Left hindlimb (tissue), 1 donor: ENCODE measurements at regions not wholly inside any gene's neighbourhood (a gene's known extent, or its start where the extent isn't known, plus 50 kb on each side); places are given as distances from the start of the nearest gene placed in this dataset.
A peak's percentile ranks its signal among the peaks of the same experiment; 100 is the strongest.
"Not testable (repeated sequence)": the region's sequence is repeated elsewhere in the genome, so short reads cannot be mapped to it uniquely, and the experiment has no call there.

Source experiments
- DNase-seq: peaks from one replicate; pipeline ENCODE4 v3.0.0-alpha.2; 2018

DNA sequence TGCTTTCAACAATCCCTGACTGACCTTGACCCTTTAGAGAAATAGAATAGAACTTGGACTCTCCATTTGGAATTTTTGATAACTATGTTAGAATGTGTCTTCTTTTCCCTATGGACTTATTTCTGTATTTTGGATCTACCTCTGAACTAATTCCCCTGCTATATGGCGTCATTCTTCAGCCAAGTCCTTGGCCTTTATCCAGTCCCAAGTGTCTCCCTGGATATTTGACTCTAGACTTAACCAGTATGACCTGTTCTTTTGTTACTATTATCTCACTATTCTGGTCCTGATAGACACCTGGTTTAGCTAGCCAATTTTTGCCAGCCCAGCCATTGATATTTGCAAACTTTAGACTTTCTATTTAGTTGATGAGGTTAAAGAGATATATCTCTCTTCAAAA lies 186.8 kb downstream of the KCNS3 start:
- DNase-seq = no peak

DNA sequence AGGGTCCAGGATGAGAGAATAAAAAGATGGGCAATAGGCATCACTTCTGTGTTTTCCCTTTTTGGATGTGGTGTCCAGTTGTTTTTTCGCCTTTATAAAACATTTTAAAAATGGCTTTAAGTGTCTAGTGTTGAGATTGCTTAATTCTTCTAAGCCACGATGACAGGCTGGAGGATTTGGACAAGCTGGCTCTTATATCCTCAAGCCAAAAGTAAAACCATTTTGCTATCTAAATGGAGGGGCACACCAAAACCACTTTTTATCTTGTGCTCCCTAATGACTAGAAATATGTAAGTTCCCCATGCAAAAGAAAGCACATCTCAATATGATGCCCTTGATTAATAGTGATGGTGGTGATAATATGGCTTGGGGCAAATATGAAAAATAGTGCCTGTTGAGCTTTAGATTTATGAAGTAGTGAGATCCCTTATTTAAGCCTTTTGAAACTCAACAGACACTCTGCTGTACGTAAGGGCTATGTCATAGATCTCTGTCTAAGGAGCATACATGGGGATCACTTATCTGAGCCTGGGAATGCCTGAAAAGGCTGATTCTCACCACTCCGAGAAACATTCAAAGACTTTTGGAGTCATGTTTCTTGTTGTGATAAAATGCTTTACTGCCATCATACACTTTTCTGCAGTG lies 185.5 kb downstream of the KCNS3 start:
- no peak for DNase-seq

DNA sequence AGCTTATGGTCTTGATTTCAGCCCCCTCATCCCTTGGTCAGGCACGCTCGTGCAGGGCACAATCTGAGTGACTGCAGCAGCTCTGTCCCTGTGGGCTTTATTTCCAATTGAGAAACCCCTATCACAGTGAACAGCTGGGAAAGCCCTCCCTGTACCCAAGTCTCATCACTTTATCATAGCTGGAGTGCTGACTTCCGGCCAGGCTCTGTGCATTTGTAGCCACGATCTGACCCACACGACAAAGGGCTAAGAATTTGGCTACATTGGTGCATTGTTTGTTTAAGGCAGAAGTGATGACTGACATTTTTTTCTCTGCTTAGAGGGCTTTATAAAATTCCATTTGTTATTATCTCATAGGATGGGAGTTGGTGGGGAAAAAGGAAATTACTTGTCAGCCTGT lies 184.4 kb downstream of the KCNS3 start:
- no peak for DNase-seq

DNA sequence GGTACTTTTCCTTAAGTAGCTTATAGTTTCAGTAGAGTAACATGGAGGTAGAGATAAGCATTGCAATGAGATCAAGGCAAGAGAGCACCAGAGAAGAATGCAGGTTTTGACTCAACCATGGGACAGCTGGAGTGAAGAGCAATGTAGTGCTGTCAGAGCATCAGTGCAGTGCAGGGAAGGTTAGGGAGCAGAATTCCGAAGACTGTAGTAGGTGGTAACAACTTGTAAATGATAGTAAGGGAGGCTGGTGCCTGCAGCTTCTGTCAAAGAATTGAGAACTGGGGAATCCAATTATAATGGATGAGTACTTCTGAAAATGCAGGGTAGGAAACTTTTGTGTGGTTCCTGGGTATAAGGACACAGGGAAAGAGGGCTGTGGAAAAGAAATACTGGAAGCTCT lies 183.2 kb downstream of the KCNS3 start:
- DNase-seq = no peak

DNA sequence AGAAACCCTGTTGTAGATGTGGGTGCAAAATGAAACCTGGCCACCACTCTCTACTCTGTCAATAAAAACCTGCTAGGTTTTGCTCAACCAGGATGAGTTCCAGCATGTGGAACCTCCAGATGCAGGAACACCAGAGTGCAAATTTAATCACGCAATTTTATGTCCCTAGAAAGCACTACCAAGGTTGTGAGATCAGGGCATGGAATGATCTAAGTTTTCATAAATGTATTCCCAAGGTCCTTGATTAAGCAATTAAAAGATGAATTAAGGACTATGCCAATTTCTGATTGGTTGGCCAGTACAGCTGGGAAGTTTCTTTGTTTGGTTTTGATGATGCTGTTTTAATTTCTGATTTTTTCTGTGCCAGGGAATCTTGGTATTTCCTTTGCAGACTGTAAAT lies 179.2 kb downstream of the KCNS3 start:
- DNase-seq = no peak

DNA sequence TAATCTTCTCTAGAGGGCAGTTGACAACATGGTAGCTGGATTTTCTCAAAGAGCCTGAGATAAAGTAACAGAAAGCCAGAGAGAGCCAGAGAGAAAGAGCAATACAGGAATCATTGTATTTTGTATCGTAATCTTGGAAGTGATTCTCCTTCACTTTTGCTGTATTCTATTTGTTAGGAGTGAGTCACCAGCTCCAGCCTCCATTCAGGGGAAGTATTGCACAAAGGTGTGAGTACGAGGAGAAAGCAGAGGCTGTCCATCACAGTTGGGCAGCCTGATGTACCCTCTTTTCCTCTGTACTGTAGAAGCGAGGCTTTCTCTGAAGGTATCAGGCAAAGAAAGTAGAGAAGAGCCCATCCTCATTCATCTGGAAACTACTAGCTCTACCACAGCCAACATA lies 176.8 kb downstream of the KCNS3 start:
- no peak for DNase-seq

DNA sequence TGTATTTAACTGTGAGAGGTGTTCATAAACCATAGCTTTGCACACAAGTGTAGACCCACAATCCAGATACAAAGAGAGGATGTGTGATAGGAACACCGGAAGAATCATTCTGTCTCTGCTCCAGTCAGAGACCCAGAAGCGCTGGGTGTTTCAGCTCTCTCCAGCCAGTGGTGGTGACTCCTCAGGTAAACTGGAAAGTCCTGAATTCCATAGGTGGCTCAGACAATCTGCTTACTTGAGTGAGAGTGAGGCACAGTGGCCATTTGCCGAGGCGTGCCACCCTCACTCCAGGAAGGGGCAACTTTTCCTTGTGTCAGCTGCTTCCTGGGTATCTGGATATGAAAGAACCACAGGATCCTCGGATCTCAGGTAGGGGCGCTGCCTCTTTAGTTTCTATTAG lies 171.5 kb downstream of the KCNS3 start:
- no peak for DNase-seq

DNA sequence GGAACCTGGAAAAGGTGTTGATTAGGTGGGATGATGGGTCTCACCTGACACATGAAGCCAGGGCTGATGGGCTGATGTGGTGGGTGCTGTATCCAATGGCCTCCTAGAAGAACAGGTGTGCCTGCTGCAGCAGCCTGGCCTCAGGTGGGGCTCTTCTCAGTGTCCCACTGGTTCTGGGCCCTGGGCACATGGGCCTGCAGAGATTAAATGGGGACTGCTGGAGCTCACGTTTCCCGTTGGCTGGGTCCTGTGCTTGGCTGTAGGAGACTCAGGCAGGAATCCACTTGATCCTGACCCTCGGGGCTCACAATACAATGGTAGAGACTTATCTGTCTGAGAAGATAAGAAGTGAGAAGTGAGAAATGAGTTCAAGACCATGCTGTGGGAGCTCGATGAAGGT lies 170.9 kb downstream of the KCNS3 start:
- DNase-seq = no peak

DNA sequence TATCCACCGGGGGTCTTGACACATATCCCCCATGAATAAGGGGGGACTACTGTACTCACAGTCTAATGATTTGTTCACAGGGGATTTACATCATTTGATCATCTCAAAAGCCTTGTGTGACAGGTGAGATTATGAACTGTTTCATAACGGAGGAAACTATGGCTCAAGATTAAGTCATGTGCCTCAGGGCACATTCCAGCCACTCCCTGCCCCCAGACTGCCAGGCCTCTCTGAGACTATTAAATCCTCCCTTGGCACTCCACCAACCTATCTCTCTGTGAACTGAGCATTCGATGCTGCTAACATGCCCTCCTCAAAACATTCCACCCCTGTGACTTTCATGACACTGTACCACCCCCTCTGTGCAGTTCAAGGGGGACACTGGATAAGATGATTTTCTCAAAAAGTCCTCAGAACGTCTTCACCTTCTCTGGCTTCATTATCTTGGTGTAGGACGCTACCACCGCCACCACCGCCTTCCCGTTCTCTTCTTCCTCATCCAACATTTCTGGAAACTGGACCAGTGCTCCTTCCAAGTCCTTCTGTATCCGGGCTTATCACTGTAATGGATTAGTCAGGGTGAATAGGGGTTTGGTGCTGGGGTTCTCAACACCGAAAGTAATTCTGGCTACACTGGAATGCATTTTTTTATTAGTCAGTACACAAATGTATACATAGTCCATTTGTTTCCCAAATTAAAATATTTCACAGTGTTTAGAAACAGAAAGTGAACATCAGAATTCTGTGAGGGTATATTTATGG lies 169.6 kb downstream of the KCNS3 start:
- peak; percentile 39 for DNase-seq

DNA sequence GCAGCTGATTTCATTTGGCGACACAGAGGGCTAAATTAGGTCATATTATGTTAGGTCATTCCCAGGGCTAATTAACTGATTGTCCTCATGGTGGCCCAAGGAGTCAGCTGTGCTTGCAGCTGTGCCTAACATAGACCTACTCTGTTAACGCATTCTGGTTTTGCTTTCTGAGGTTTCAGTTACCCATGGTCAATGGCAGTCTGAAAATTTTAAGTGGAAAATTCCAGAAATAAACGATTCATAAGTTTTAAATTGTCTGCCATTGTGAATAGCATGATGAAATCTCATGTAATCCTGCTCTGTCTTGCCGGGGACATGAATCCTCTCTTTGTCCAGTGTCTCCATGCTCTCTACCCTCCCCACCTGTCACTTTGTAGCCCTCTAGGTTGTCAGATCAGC lies 168.7 kb downstream of the KCNS3 start:
- DNase-seq = no peak

DNA sequence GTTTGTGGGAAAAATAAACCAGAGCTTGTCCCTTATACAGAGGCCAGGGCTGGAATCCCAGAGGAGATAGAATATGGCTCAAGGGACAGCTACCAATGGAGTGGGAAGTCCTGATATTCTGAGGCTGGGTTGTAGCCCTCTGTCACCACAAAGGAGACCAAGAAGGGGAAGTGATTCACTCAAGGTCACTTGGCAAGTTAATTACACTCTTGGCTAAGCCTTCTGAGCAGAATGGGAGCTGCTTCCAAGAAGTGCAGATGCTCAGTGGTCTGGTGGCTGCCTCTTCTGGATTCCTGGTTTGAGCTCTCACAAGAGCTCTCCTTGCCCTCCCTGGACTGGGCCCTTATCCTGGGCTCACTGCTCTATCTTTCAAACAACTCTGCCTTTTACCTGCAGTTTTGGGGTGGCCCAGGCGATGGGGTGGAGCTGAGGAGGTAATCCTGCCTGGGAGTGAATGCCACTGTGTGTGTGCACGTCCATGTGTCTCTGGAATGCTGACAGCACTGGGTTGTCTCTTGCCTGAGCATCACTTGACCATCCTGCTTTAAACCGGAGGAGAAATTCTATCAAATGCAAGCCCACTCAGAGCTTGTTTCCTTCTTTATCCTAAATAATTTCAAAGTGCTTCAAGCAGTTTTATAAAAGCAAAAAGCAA lies 168.2 kb downstream of the KCNS3 start:
- DNase-seq = no peak

DNA sequence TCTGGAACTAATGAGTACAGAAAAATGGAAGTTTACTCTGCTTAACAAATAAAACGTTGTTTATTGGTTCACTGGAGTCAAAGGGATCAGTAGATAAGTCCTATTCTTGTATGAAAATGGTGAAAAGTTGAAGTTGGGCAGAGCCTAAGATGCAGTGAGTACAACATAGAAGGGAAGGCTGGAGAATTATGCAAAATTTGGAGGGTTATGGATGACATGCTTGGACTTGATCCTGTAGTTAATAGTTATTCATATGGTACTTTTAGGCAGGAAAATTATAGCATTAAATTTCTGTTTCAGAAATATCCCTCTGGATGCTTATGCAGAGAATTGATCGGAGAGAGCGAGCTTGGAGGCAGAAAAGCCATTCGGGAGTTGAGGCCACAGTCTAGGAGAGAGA lies 167.6 kb downstream of the KCNS3 start:
- DNase-seq = no peak

DNA sequence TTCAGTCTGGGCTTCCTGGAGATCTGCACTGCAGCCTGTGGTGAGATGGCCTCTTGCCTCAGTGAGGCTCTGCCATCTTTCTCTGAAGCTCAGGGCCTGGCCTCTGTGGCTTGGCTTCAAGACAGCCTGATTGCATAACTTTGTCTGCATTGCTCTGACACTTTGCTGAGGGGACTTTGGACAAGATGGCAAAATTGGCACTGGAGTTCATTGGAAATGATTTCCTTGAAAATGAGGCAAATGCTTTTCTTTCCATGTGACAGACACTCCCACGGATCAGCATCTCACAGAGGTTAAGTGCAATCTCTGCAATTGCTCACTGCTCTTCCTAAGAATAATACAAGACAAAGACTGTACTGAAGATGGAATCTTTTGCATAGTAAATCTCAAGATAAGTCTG lies 166.8 kb downstream of the KCNS3 start:
- no peak for DNase-seq

DNA sequence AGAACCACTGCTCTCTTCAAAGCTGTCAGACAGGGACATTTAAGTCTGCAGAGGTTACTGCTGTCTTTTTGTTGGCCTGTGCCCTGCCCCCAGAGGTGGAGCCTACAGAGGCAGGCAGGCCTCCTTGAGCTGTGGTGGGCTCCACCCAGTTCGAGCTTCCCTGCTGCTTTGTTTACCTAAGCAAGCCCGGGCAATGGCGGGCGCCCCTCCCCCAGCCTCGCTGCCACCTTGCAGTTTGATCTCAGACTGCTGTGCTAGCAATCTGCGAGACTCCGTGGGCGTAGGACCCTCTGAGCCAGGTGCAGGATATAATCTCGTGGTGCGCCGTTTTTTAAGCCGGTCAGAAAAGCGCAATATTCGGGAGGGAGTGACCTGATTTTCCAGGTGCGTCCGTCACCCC lies 138.9 kb downstream of the KCNS3 start:
- not testable (repeated sequence) for DNase-seq

DNA sequence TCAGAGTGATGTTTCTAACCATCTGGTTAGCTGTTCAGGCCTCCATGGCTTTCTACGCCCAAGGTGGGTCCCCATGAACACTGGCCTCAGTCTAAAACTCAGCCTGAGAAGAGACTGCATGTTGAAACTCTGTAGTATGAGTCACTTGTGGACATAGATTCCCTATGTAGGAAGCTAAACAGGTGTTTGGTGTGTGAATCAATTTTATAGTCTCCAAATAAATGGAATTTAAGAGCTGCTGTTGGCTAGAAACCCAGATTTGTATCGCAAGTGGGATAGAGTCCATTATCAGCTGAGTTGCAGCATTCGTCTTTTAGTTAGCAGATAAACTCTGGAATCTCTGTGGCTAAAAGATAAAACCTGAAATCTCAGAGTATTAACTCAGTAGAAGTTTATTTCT lies 131.4 kb downstream of the KCNS3 start:
- no peak for DNase-seq

DNA sequence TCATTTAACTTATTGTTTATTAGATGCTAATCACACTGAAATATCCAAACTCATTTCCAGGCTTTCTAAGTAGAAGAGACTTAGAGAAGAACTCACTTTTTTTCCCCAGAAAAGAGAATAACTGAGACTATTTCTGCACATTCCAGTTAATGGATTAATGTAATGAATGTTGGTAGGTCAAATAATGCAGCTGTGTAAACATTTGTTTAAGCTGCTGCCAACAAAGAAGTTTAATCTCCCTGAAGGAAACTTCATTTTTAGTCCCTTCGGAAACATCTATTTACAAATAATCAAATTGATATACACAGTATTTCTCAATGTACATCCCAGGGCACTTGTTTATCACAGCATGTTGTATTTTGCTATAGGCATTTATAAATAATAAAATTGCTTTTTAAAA lies 126.9 kb downstream of the KCNS3 start:
- DNase-seq = no peak

DNA sequence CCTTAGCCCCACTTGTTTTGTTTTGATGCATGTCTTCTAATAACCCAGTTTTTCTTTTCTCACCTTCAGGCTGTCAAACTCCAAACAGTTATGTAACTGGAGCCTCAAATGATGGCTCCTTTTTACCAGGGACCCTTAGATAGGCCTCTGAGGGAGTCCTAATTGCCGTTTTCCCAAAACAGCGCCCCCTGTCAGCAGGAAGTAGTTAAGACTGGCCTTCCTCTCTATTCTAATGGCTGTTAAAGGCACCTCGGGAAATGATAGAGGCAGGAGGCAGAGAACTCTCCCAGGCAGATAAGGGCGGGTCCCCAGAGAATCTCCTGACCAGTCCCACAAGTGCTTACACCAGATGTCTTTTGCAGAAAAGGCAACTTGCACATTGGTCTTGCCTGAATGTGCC lies 123.2 kb downstream of the KCNS3 start:
- DNase-seq = no peak

DNA sequence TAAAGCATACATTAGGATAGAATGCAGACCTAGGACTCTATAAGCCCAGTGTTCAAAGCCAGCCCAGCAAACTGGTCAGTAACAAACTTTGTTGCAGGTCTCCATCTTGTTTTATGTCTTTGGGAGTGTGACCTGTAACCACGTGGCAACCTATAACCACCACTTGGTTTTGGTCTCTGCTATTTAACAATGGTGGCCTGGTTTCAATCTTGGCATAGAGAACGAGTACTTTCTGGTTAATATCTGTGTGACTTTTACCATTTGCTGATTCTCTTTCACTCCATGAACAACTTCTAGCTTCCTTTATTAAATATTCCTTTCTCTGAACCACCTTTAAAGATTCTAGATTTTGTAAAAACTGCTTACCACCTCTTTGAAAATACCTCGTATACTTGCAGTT lies 118.5 kb downstream of the KCNS3 start:
- no peak for DNase-seq

DNA sequence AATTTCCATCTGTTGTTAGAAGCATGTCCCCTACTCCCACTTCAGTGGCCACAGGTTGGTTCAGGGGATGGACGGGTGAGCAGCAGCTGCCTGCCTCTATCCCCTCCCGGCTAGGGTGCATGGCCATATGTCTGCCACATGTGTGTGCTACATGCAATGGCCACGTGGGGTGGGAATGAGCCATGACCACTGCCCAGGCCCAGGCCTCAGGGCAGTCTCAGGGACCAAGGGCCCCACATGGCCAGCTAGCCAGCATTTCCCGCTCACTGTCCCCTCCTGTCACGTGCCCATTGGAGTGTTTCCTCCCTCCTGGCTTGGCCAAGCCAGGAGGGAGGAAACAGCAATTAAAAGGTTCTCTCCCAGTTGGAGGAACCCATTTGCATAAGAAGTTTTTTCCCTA lies 117.1 kb downstream of the KCNS3 start:
- no peak for DNase-seq
